H1 (cell line): ENCODE measurements at regions not wholly inside any gene's neighbourhood (a gene's known extent, or its start where the extent isn't known, plus 50 kb on each side); places are given as distances from the start of the nearest gene placed in this dataset.

ENCODE experiments used
- CTCF ChIA-PET: fragments of 300-600 bp; sonication (Branson Sonifier 250); formaldehyde crosslinking; loops from one replicate; lab custom pipeline; 2021; ENCODE audit not compliant: partially characterized antibody; lab: Charles Lee
- POLR2A ChIA-PET: fragments of 300-600 bp; sonication (Branson Sonifier 250); formaldehyde crosslinking; loops from one replicate; lab custom pipeline; 2021; ENCODE audit warnings: inconsistent platforms; ENCODE audit not compliant: partially characterized antibody; lab: Charles Lee
- DNase-seq, 2 experiments: peaks; one replicate each; pipeline versions ENCODE4 v3.0.0 to v3.0.0-alpha.2; 2010 to 2022; ENCODE audit warnings: low spot score in 2 of 2, low read depth in 1 of 2, mixed read lengths in 1 of 2
- FAIRE-seq: peaks from 2 replicates; lab custom pipeline; 2011; peaks lifted over from hg19 to GRCh38; lab: Jason Lieb, UNC
- H2AFZ ChIP-seq: 2 replicates; pipeline ENCODE4 v1.8.1; 2012; ENCODE audit warnings: low read length, inconsistent platforms
- H2AK5ac ChIP-seq: 2 replicates; pipeline ENCODE4 v1.6.1; 2013; ENCODE audit warnings: low read depth, low read length
- H2BK120ac ChIP-seq: replicated peaks from 2 replicates; pipeline ENCODE3; 2013; ENCODE audit warnings: low read depth, low read length, inconsistent platforms
- H2BK12ac ChIP-seq: 2 replicates; pipeline ENCODE4 v1.6.1; 2013; ENCODE audit warnings: low read depth, low read length
- H2BK15ac ChIP-seq: 2 replicates; pipeline ENCODE4 v1.6.1; 2013; ENCODE audit warnings: low read length
- H2BK20ac ChIP-seq: 2 replicates; pipeline ENCODE4 v1.6.1; 2013; ENCODE audit warnings: low read length
- H2BK5ac ChIP-seq: 2 replicates; pipeline ENCODE4 v1.6.1; 2013; ENCODE audit warnings: low read depth, low read length
- H3K14ac ChIP-seq: 2 replicates; pipeline ENCODE4 v1.6.1; 2013; ENCODE audit warnings: inconsistent platforms; ENCODE audit not compliant: insufficient read length
- H3K18ac ChIP-seq: 2 replicates; pipeline ENCODE4 v1.6.1; 2013; ENCODE audit warnings: low read length; ENCODE audit errors: extremely low read depth
- H3K23ac ChIP-seq: 2 replicates; pipeline ENCODE4 v1.6.1; 2013; ENCODE audit warnings: inconsistent platforms; ENCODE audit not compliant: insufficient read length
- H3K23me2 ChIP-seq: 2 replicates; pipeline ENCODE4 v1.6.1; 2013; ENCODE audit warnings: low read depth, low read length
- H3K27ac ChIP-seq: 2 replicates; pipeline ENCODE4 v1.6.1; 2011; ENCODE audit warnings: low read depth, low read length, inconsistent platforms
- H3K27me3 ChIP-seq, 4 experiments: replicated peaks in 1 of 4; 1 replicate in 1 of 4; 2 replicates in 3 of 4; pipeline versions ENCODE4 v1.6.1 to v1.8.1; 2011 to 2013; ENCODE audit warnings: low read length in 3 of 4, mild to moderate bottlenecking in 3 of 4, inconsistent platforms in 2 of 4, mixed read lengths in 2 of 4, moderate library complexity in 1 of 4; ENCODE audit not compliant: control insufficient read depth in 3 of 4, insufficient read depth in 3 of 4; ENCODE audit errors: extremely low read depth in 1 of 4
- H3K36me3 ChIP-seq, 4 experiments: 2 replicates each; pipeline versions ENCODE4 v1.6.1 to v1.8.1; 2011 to 2013; ENCODE audit warnings: mild to moderate bottlenecking in 4 of 4, low read length in 3 of 4, moderate library complexity in 2 of 4, control low read depth in 1 of 4, inconsistent platforms in 1 of 4; ENCODE audit not compliant: insufficient read depth in 4 of 4, control insufficient read depth in 2 of 4
- H3K4ac ChIP-seq: replicated peaks from 2 replicates; pipeline ENCODE3; 2013; ENCODE audit warnings: low read length, low read depth, mixed read lengths, inconsistent platforms; ENCODE audit not compliant: insufficient read length
- H3K4me1 ChIP-seq, 4 experiments: replicated peaks in 1 of 4; 1 replicate in 1 of 4; 2 replicates in 3 of 4; pipeline versions ENCODE4 v1.6.1 to v1.8.1; 2011 to 2013; ENCODE audit warnings: low read length in 3 of 4, inconsistent platforms in 2 of 4, mixed read lengths in 1 of 4; ENCODE audit not compliant: insufficient read depth in 4 of 4, control insufficient read depth in 3 of 4
- H3K4me2 ChIP-seq, 2 experiments: 2 replicates each; pipeline versions ENCODE4 v1.6.1 to v1.8.1; 2011 to 2013; ENCODE audit warnings: low read depth in 2 of 2, low read length in 2 of 2, control low read depth in 1 of 2, inconsistent platforms in 1 of 2, mild to moderate bottlenecking in 1 of 2; ENCODE audit not compliant: insufficient read depth in 1 of 2
- H3K4me3 ChIP-seq, 4 experiments: fragments of 200-600, 300-600 bp in 1 of 4; sonication (generic), shearing (Covaris generic), sonication (Bioruptor Twin) in 1 of 4; 2 replicates each; pipeline versions ENCODE4 v1.5.1 to v1.8.1; 2011 to 2016; ENCODE audit warnings: low read length in 4 of 4, low read depth in 3 of 4, control low read depth in 2 of 4, inconsistent platforms in 2 of 4, mild to moderate bottlenecking in 2 of 4, mixed read lengths in 1 of 4, moderate library complexity in 1 of 4; ENCODE audit not compliant: insufficient read depth in 2 of 4; ENCODE audit errors: extremely low read depth in 1 of 4
- H3K56ac ChIP-seq: replicated peaks from 2 replicates; pipeline ENCODE3; 2013; ENCODE audit warnings: low read depth, mild to moderate bottlenecking, mixed read lengths, low read length, inconsistent platforms; ENCODE audit not compliant: insufficient read length
- H3K79me1 ChIP-seq: 2 replicates; pipeline ENCODE4 v1.6.1; 2013; ENCODE audit warnings: low read depth, low read length, control low read depth
- H3K79me2 ChIP-seq, 2 experiments: 2 replicates each; pipeline versions ENCODE4 v1.6.1 to v1.8.1; 2012 to 2013; ENCODE audit warnings: low read length in 2 of 2, mild to moderate bottlenecking in 2 of 2, inconsistent platforms in 1 of 2; ENCODE audit not compliant: insufficient read depth in 2 of 2, control insufficient read depth in 1 of 2
- H3K9ac ChIP-seq, 4 experiments: replicated peaks in 1 of 4; 1 replicate in 1 of 4; 2 replicates in 3 of 4; pipeline versions ENCODE4 v1.6.1 to v1.8.1; 2011 to 2013; ENCODE audit warnings: low read depth in 3 of 4, low read length in 3 of 4, control low read depth in 2 of 4, mild to moderate bottlenecking in 2 of 4, moderate library complexity in 2 of 4, inconsistent platforms in 1 of 4; ENCODE audit errors: extremely low read depth in 1 of 4
- H3K9me3 ChIP-seq, 2 experiments: 2 replicates each; pipeline versions ENCODE4 v1.6.1 to v1.8.1; 2012 to 2013; ENCODE audit warnings: mild to moderate bottlenecking in 2 of 2, moderate library complexity in 2 of 2, control low read depth in 1 of 2, inconsistent platforms in 1 of 2, low read depth in 1 of 2, low read length in 1 of 2, mixed read lengths in 1 of 2; ENCODE audit not compliant: insufficient read depth in 2 of 2
- H4K20me1 ChIP-seq, 2 experiments: replicated peaks in 1 of 2; 2 replicates each; pipeline versions ENCODE3 to v1.8.1; 2011 to 2013; ENCODE audit warnings: inconsistent platforms in 2 of 2, low read length in 2 of 2, mild to moderate bottlenecking in 1 of 2; ENCODE audit not compliant: insufficient read depth in 2 of 2, control insufficient read depth in 1 of 2
- H4K5ac ChIP-seq: 2 replicates; pipeline ENCODE4 v1.6.1; 2013; ENCODE audit warnings: low read length, low read depth, mixed read lengths, inconsistent platforms; ENCODE audit not compliant: insufficient read length
- H4K8ac ChIP-seq: 2 replicates; pipeline ENCODE4 v1.8.0; 2013; ENCODE audit warnings: mild to moderate bottlenecking, moderate library complexity, low read length, inconsistent platforms; ENCODE audit not compliant: insufficient read depth; ENCODE audit errors: extremely low read depth
- H4K91ac ChIP-seq: replicated peaks from 2 replicates; pipeline ENCODE3; 2013; ENCODE audit warnings: low read length, mixed read lengths, inconsistent platforms; ENCODE audit not compliant: insufficient read length
- CHD1 ChIP-seq: IDR thresholded peaks from 2 replicates; pipeline ENCODE4 v1.6.1; 2012; ENCODE audit warnings: low read depth, low read length, improper control_type of control experiment
- GABPA ChIP-seq: IDR thresholded peaks from 2 replicates; pipeline ENCODE4 v1.6.1; 2011; ENCODE audit warnings: mild to moderate bottlenecking, low read length, moderate library complexity, borderline replicate concordance; ENCODE audit not compliant: insufficient read depth
- KDM4A ChIP-seq: IDR thresholded peaks from one replicate; pipeline ENCODE4 v1.7.1; 2012; ENCODE audit warnings: low read depth, mild to moderate bottlenecking, moderate library complexity, low read length, inconsistent platforms; ENCODE audit not compliant: severe bottlenecking
- NANOG ChIP-seq: IDR thresholded peaks from 2 replicates; pipeline ENCODE4 v1.6.1; 2011; ENCODE audit warnings: low read length, low read depth, mild to moderate bottlenecking, inconsistent platforms; ENCODE audit not compliant: insufficient read depth, poor library complexity, severe bottlenecking
- TAF1 ChIP-seq: IDR thresholded peaks from 2 replicates; pipeline ENCODE4 v1.6.1; 2011; ENCODE audit warnings: mild to moderate bottlenecking, low read depth, low read length
- TBP ChIP-seq: IDR thresholded peaks from 2 replicates; pipeline ENCODE4 v1.6.1; 2011; ENCODE audit warnings: low read depth, low read length, improper control_type of control experiment
- ZNF274 ChIP-seq: IDR thresholded peaks from 2 replicates; pipeline ENCODE4 v1.7.0; 2012; ENCODE audit warnings: low read length, borderline replicate concordance; ENCODE audit errors: extremely low read depth
- WGBS, 2 experiments: shearing (Covaris generic) in 1 of 2; methylation state at CpG; one replicate each; pipeline versions ENCODE4 v1.1.6 to v1.1.7; 2013 to 2015; ENCODE audit warnings: low lambda C conversion rate in 2 of 2, mixed read lengths in 2 of 2, inconsistent platforms in 1 of 2, low coverage in 1 of 2, missing lambda C conversion rate in 1 of 2; ENCODE audit not compliant: insufficient replicate concordance in 2 of 2, insufficient coverage in 1 of 2, insufficient read length in 1 of 2; ENCODE audit errors: extremely low coverage in 1 of 2, missing lambda C conversion rate in 1 of 2; 5-methylcytosine and 5-hydroxymethylcytosine counted together

- Histone ChIP-seq H3K23ac (no peak overlapping the region), H3K4me2 (no peak overlapping the region), H3K79me2 (no peaks in the 10 kb centered on the region)
These were observed 105.4 kb upstream of the WARS2 start for GRCh38 chr1:119245881-119246280.

More at GRCh38 chr1:119245881-119246280, 105.4 kb upstream of the WARS2 start:
- H3K9me3 ChIP-seq, result no peaks in the 10 kb centered on the region
- H4K20me1 ChIP-seq, result no peaks in the 10 kb centered on the region
- H2BK12ac ChIP-seq, result no peak overlapping the region
- H3K4me1 ChIP-seq, result no peaks in the 10 kb centered on the region
- no peaks in the 10 kb centered on the region for H3K36me3 ChIP-seq
- H3K4me3 ChIP-seq, result no peak overlapping the region
- ChIA-PET CTCF (interaction anchor here (0.6 to 3.6 kb wide), 7 partner anchors 9 to 683 kb away, joined by 3 to 10 read pairs (median 3); no protein-coding TSS in a partner anchor), POLR2A (no interaction called here)
- no peak overlapping the region for H3K4ac ChIP-seq
- H3K14ac ChIP-seq, result no peak overlapping the region
- no peak overlapping the region for H2BK15ac ChIP-seq
- no peak overlapping the region for H3K18ac ChIP-seq
- no peak overlapping the region for H3K56ac ChIP-seq
- no peak overlapping the region for H2BK20ac ChIP-seq
- no peak overlapping the region for H4K5ac ChIP-seq
- no peak for DNase-seq
- H3K27ac ChIP-seq, result no peak overlapping the region
- no peak overlapping the region for H2AFZ ChIP-seq
- H3K9ac ChIP-seq, result no peak overlapping the region
- H2BK120ac ChIP-seq, result no peak overlapping the region
- TF ChIP-seq NANOG (no peak), TBP (no peak), KDM4A (no peak), TAF1 (no peak), ZNF274 (no peak), CHD1 (no peak), GABPA (no peak)
- no peak overlapping the region for H2AK5ac ChIP-seq
- FAIRE-seq, result no peak
- no peak overlapping the region for H4K8ac ChIP-seq
- WGBS, 2 experiments, result 86% methylated on average over 1 of the region's 1 CpG; no CpG with 5 or more reads in 1 of the 2 experiments
- H3K27me3 ChIP-seq, result no peaks in the 10 kb centered on the region
- no peak overlapping the region for H4K91ac ChIP-seq
- H3K23me2 ChIP-seq, result no peaks in the 10 kb centered on the region
- no peaks in the 10 kb centered on the region for H3K79me1 ChIP-seq
- no peak overlapping the region for H2BK5ac ChIP-seq
